Hematopoietic multipotent progenitor cell treated with erythropoietin and hydrocortisone succinate and interleukin-3 and kit ligand, for 8 days (in vitro differentiated cells): ENCODE measurements at regions not wholly inside any gene's neighbourhood (a gene's known extent, or its start where the extent isn't known, plus 50 kb on each side); places are given as distances from the start of the nearest gene placed in this dataset.

ENCODE experiments used
- DNase-seq: peaks from one replicate; pipeline ENCODE4 v3.0.0-alpha.2; 2015

GRCh38 chr10:62866941-62867340 is 50.8 kb upstream of the EGR2 start:
- DNase-seq = no peak

GRCh38 chr10:62866451-62866850 is 50.3 kb upstream of the EGR2 start:
- DNase-seq = no peak
